Chondrocyte (in vitro differentiated cells): ENCODE measurements at regions not wholly inside any gene's neighbourhood (a gene's known extent, or its start where the extent isn't known, plus 50 kb on each side); places are given as distances from the start of the nearest gene placed in this dataset.

Experiments used
- DNase-seq: peaks from one replicate; pipeline ENCODE4 v3.0.0; 2021; ENCODE audit warnings: mixed read lengths, low spot score
- H3K27ac Mint-ChIP-seq: one replicate; pipeline ENCODE4 v1.8.0; 2021; ENCODE audit warnings: mild to moderate bottlenecking, moderate library complexity, mixed read lengths; ENCODE audit not compliant: unreplicated experiment
- H3K27me3 Mint-ChIP-seq: 2 replicates; pipeline ENCODE4 v1.8.0; 2021; ENCODE audit warnings: low read depth, mixed read lengths
- H3K36me3 Mint-ChIP-seq: 2 replicates; pipeline ENCODE4 v1.8.0; 2021; ENCODE audit warnings: low read depth, mixed read lengths
- H3K4me1 Mint-ChIP-seq: 2 replicates; pipeline ENCODE4 v1.8.0; 2021; ENCODE audit warnings: low read depth, mild to moderate bottlenecking, mixed read lengths
- H3K4me3 Mint-ChIP-seq: one replicate; pipeline ENCODE4 v1.8.0; 2021; ENCODE audit warnings: mild to moderate bottlenecking, moderate library complexity, mixed read lengths; ENCODE audit not compliant: unreplicated experiment
- H3K9me3 Mint-ChIP-seq: 2 replicates; pipeline ENCODE4 v1.8.0; 2021; ENCODE audit warnings: low read depth, mixed read lengths
- CTCF ChIP-seq: fragments of 200-600 bp; sonication (generic); IDR thresholded peaks from 2 replicates; pipeline ENCODE4 v1.5.0; 2021; ENCODE audit warnings: antibody characterized with exemption, mild to moderate bottlenecking, moderate library complexity

GRCh38 chr12:126369487-126370463 lies 1304.5 kb downstream of the AACS start:
- H3K27me3 Mint-ChIP-seq: no peaks in the 10 kb centered on the region
- H3K4me3 Mint-ChIP-seq: no peak overlapping the region
- H3K36me3 Mint-ChIP-seq: no peaks in the 10 kb centered on the region
- H3K27ac Mint-ChIP-seq: no peak overlapping the region
- H3K4me1 Mint-ChIP-seq: no peaks in the 10 kb centered on the region
- DNase-seq: no peak
- H3K9me3 Mint-ChIP-seq: peaks cover 47% of the 10 kb centered on the region
- TF ChIP-seq CTCF: peak; percentile 27

GRCh38 chr12:126383506-126383905 lies 1318.3 kb downstream of the AACS start:
- DNase-seq: no peak
- Mint-ChIP-seq H3K9me3 (peaks cover 59% of the 10 kb centered on the region), H3K36me3 (no peaks in the 10 kb centered on the region), H3K4me3 (no peak overlapping the region), H3K27ac (no peak overlapping the region), H3K4me1 (no peaks in the 10 kb centered on the region), H3K27me3 (no peaks in the 10 kb centered on the region)
- no peak for TF ChIP-seq CTCF

GRCh38 chr12:126384026-126384564 lies 1318.9 kb downstream of the AACS start:
- H3K27ac Mint-ChIP-seq: no peak overlapping the region
- peaks cover 61% of the 10 kb centered on the region for H3K9me3 Mint-ChIP-seq
- no peaks in the 10 kb centered on the region for H3K36me3 Mint-ChIP-seq
- H3K27me3 Mint-ChIP-seq: no peaks in the 10 kb centered on the region
- no peaks in the 10 kb centered on the region for H3K4me1 Mint-ChIP-seq
- no peak overlapping the region for H3K4me3 Mint-ChIP-seq
- no peak for TF ChIP-seq CTCF
- no peak for DNase-seq

- H3K36me3 Mint-ChIP-seq: no peaks in the 10 kb centered on the region
- H3K27ac Mint-ChIP-seq: no peak overlapping the region
- no peaks in the 10 kb centered on the region for H3K4me1 Mint-ChIP-seq
- no peak for TF ChIP-seq CTCF
- no peak overlapping the region for H3K4me3 Mint-ChIP-seq
- H3K9me3 Mint-ChIP-seq: peaks cover 56% of the 10 kb centered on the region
- DNase-seq: no peak
- no peaks in the 10 kb centered on the region for H3K27me3 Mint-ChIP-seq
These were observed 1320.5 kb downstream of the AACS start for GRCh38 chr12:126385785-126386184.

GRCh38 chr12:126389220-126389841 lies 1324.1 kb downstream of the AACS start:
- Mint-ChIP-seq H3K36me3 (no peaks in the 10 kb centered on the region), H3K4me1 (no peaks in the 10 kb centered on the region), H3K9me3 (peaks cover 39% of the 10 kb centered on the region), H3K27ac (no peak overlapping the region), H3K27me3 (no peaks in the 10 kb centered on the region), H3K4me3 (no peak overlapping the region)
- TF ChIP-seq CTCF: no peak
- no peak for DNase-seq
